Tibial nerve (tissue), 3 donors: ENCODE measurements at regions not wholly inside any gene's neighbourhood (a gene's known extent, or its start where the extent isn't known, plus 50 kb on each side); places are given as distances from the start of the nearest gene placed in this dataset.

Source experiments
- POLR2A ChIP-seq, 2 donors: fragments of 450-650 bp; IDR thresholded peaks; one replicate each; pipeline ENCODE4 v1.6.1; 2017; ENCODE audit warnings: antibody characterized with exemption in 2 of 2, mild to moderate bottlenecking in 2 of 2, moderate library complexity in 2 of 2
- TF ChIP-seq, protein P1 (sequence below), 5 experiments: fragments of 200-600 bp in 3 of 5; fragments of 450-650 bp in 2 of 5; sonication (generic) in 3 of 5; IDR thresholded peaks; one replicate each; pipeline ENCODE4 v1.5.1; 2016 to 2019; ENCODE audit warnings: antibody characterized with exemption in 5 of 5, mild to moderate bottlenecking in 3 of 5, moderate library complexity in 2 of 5

GRCh38 chrY:15385178-15385577 lies 860.8 kb downstream of the NLGN4Y start:
- TF ChIP-seq POLR2A (IDR thresholded peaks at IDR 0.05) = no peak
- TF ChIP-seq, protein P1, sequence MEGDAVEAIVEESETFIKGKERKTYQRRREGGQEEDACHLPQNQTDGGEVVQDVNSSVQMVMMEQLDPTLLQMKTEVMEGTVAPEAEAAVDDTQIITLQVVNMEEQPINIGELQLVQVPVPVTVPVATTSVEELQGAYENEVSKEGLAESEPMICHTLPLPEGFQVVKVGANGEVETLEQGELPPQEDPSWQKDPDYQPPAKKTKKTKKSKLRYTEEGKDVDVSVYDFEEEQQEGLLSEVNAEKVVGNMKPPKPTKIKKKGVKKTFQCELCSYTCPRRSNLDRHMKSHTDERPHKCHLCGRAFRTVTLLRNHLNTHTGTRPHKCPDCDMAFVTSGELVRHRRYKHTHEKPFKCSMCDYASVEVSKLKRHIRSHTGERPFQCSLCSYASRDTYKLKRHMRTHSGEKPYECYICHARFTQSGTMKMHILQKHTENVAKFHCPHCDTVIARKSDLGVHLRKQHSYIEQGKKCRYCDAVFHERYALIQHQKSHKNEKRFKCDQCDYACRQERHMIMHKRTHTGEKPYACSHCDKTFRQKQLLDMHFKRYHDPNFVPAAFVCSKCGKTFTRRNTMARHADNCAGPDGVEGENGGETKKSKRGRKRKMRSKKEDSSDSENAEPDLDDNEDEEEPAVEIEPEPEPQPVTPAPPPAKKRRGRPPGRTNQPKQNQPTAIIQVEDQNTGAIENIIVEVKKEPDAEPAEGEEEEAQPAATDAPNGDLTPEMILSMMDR (IDR thresholded peaks at IDR 0.05) = no peak
